ENCODE measurements at regions not wholly inside any gene's neighbourhood (a gene's known extent, or its start where the extent isn't known, plus 50 kb on each side); places are given as distances from the start of the nearest gene placed in this dataset.

DNA sequence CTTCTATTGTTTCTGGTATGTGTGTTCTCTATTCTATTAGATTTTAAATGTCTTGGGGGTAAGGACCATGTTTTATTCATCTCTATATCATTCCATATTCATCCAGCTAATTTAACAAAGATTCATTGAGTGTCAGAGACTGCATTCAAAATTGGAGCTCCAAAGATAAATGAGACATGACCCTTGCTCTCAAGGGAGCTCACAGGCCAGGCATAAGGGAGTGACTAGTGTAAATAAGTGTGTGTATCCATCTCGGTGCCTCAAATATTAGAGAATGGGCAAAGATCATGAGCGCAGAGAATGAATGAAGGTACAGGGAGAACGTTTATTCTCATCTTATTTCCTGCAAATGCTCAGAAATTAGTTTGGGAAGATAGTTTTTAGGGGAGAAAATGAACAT, 150.1 kb upstream of the CASK start:
- TF ChIP-seq ARNT (IDR thresholded peaks at IDR 0.05) (no peak), CTBP1 (IDR thresholded peaks at IDR 0.05; ENCODE audit: borderline replicate concordance) (no peak), TARDBP (IDR thresholded peaks at IDR 0.05) (no peak), BHLHE40 (IDR thresholded peaks at IDR 0.05; ENCODE audit: borderline replicate concordance) (no peak), L3MBTL2 (conservative IDR thresholded peaks at IDR 0.05) (no peak)
- TF ChIP-seq, protein P1, sequence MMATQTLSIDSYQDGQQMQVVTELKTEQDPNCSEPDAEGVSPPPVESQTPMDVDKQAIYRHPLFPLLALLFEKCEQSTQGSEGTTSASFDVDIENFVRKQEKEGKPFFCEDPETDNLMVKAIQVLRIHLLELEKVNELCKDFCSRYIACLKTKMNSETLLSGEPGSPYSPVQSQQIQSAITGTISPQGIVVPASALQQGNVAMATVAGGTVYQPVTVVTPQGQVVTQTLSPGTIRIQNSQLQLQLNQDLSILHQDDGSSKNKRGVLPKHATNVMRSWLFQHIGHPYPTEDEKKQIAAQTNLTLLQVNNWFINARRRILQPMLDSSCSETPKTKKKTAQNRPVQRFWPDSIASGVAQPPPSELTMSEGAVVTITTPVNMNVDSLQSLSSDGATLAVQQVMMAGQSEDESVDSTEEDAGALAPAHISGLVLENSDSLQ (IDR thresholded peaks at IDR 0.05): no peak

Measured in HEK293T (cell line).